ENCODE measurements at regions not wholly inside any gene's neighbourhood (a gene's known extent, or its start where the extent isn't known, plus 50 kb on each side); places are given as distances from the start of the nearest gene placed in this dataset.

DNA sequence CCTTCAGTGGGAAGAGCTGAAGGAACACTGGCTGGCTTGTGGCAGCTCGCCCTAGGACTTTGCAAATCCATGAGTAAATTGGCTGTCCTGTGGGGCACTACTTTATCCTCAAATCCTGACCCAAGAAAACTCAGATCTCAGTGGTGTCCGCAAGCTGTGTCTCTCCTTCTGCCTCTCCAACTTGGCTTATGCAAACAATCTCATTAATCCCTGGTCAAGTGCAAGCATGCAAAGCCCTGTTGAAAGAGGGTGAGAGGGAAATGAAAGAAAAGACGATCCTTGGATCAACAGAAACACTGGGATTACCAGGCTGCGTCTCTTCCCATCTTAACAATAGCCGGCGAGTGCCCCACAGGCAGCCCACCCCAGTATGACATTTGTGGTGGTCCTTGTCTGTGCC lies 901.6 kb downstream of the BCL11B start:
- TF ChIP-seq, protein P1, sequence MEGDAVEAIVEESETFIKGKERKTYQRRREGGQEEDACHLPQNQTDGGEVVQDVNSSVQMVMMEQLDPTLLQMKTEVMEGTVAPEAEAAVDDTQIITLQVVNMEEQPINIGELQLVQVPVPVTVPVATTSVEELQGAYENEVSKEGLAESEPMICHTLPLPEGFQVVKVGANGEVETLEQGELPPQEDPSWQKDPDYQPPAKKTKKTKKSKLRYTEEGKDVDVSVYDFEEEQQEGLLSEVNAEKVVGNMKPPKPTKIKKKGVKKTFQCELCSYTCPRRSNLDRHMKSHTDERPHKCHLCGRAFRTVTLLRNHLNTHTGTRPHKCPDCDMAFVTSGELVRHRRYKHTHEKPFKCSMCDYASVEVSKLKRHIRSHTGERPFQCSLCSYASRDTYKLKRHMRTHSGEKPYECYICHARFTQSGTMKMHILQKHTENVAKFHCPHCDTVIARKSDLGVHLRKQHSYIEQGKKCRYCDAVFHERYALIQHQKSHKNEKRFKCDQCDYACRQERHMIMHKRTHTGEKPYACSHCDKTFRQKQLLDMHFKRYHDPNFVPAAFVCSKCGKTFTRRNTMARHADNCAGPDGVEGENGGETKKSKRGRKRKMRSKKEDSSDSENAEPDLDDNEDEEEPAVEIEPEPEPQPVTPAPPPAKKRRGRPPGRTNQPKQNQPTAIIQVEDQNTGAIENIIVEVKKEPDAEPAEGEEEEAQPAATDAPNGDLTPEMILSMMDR (conservative IDR thresholded peaks at IDR 0.05) = no peak
- no peak for TF ChIP-seq ZFX (IDR thresholded peaks at IDR 0.05)
